Eye (tissue), 1 donor: ENCODE measurements at regions not wholly inside any gene's neighbourhood (a gene's known extent, or its start where the extent isn't known, plus 50 kb on each side); places are given as distances from the start of the nearest gene placed in this dataset.

Experiments used
- DNase-seq: peaks from one replicate; pipeline ENCODE4 v3.0.0-alpha.2; 2015

- DNase-seq, result no peak
Measured at GRCh38 chr6:88223298-88223697, 57.2 kb upstream of the CNR1 start.

- DNase-seq, result peak; percentile 48
Measured at GRCh38 chr6:88220493-88220892, 54.3 kb upstream of the CNR1 start.

GRCh38 chr6:88216182-88216581, 50.0 kb upstream of the CNR1 start:
- no peak for DNase-seq
